ENCODE measurements at regions not wholly inside any gene's neighbourhood (a gene's known extent, or its start where the extent isn't known, plus 50 kb on each side); places are given as distances from the start of the nearest gene placed in this dataset.

- no peak for DNase-seq
- no peak overlapping the region for H3K4me3 Mint-ChIP-seq
- ChIA-PET POLR2A (no interaction called here), CTCF (no interaction called here)
- intact Hi-C loops (cut with micrococcal nuclease): no loop called here
- H3K4me1 Mint-ChIP-seq (ENCODE audit: low read depth): no peaks in the 10 kb centered on the region
- no peak overlapping the region for H3K27ac Mint-ChIP-seq
- H3K36me3 Mint-ChIP-seq (ENCODE audit: low read depth): no peaks in the 10 kb centered on the region
- no peak for TF ChIP-seq CTCF (IDR thresholded peaks at IDR 0.05)
- peaks cover 24% of the 10 kb centered on the region for H3K9me3 Mint-ChIP-seq
- ATAC-seq: no peak
- H3K27me3 Mint-ChIP-seq: no peaks in the 10 kb centered on the region
Observed at GRCh38 chr14:27008187-27008586, 410.4 kb upstream of the NOVA1 start.

GRCh38 chr14:27012641-27013040 lies 414.8 kb upstream of the NOVA1 start:
- Mint-ChIP-seq H3K9me3 (peaks cover 20% of the 10 kb centered on the region), H3K4me3 (no peak overlapping the region), H3K27ac (no peak overlapping the region), H3K27me3 (no peaks in the 10 kb centered on the region), H3K36me3 (ENCODE audit: low read depth) (no peaks in the 10 kb centered on the region), H3K4me1 (ENCODE audit: low read depth) (no peaks in the 10 kb centered on the region)
- intact Hi-C loops (cut with micrococcal nuclease): no loop called here
- no peak for TF ChIP-seq CTCF (IDR thresholded peaks at IDR 0.05)
- DNase-seq: no peak
- POLR2A ChIA-PET: no interaction called here
- CTCF ChIA-PET: no interaction called here
- no peak for ATAC-seq

DNA sequence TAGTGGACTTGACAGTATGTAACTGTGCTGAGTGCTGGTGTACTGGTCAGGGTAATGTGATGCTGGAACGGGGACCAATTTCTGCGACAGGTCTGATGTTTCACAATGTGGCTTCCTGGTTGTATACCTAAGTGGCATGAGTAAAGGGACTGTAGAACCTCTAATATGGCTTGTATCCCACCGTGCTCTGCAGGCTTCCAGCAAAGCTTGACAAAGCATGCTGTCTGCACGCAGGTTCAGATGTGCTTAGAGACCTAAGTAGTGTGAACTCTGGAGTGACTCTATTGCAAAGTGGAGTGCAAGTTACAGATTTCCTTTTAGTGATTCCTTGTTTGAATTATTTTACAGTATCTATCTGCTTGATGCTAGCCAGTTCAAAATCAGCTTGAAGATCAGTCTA lies 415.8 kb upstream of the NOVA1 start:
- no peak for TF ChIP-seq CTCF (IDR thresholded peaks at IDR 0.05)
- H3K27ac Mint-ChIP-seq: no peak overlapping the region
- POLR2A ChIA-PET: no interaction called here
- ATAC-seq: no peak
- intact Hi-C loops (cut with micrococcal nuclease): no loop called here
- H3K27me3 Mint-ChIP-seq: no peaks in the 10 kb centered on the region
- no peak for DNase-seq
- no peak overlapping the region for H3K4me3 Mint-ChIP-seq
- CTCF ChIA-PET: no interaction called here
- H3K36me3 Mint-ChIP-seq (ENCODE audit: low read depth): no peaks in the 10 kb centered on the region
- H3K4me1 Mint-ChIP-seq (ENCODE audit: low read depth): no peaks in the 10 kb centered on the region
- peaks cover 17% of the 10 kb centered on the region for H3K9me3 Mint-ChIP-seq

DNA sequence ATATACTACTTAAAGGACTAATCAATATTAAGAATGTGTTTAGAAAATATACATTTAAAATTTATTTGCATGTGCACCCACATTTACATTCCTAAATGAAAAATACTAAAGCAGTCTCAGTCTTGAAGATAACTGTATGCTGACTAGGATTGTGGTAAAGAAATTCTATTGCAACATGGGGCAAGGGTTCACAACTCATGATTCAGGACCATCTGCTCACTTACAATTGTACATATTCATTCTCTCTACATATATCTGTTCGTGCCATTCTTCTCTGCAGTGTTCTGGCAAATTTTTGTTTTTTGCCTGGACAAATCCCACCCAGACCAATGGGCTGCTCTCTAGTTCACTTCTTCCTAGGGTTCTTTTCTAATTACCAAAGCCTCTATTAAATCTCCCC lies 417.2 kb upstream of the NOVA1 start:
- TF ChIP-seq CTCF (IDR thresholded peaks at IDR 0.05): no peak
- Mint-ChIP-seq H3K27ac (no peak overlapping the region), H3K4me1 (ENCODE audit: low read depth) (no peaks in the 10 kb centered on the region), H3K4me3 (no peak overlapping the region), H3K27me3 (no peaks in the 10 kb centered on the region), H3K9me3 (peaks cover 11% of the 10 kb centered on the region), H3K36me3 (ENCODE audit: low read depth) (no peaks in the 10 kb centered on the region)
- DNase-seq (no peak), ATAC-seq (no peak)
- intact Hi-C loops (cut with micrococcal nuclease): no loop called here
- ChIA-PET CTCF (no interaction called here), POLR2A (no interaction called here)

DNA sequence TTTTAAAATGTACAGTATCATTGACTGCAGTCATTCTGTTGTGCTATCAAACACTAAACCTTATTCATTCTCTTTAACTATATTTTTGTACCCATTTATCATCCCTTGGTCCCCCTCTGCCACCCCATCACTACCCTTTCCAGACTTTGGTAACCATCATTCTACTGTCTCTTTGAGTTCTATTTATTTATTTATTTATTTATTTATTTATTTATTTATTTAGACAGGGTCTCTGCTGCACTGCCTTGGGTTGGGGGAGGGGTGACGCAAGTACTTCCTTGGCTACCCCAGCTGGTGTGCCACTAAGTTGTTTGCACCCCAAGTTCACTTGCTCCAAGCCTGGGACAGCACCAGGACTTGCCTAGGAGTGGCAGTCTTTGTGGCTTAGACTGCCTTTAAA lies 427.8 kb upstream of the NOVA1 start:
- no peak for DNase-seq
- no peak overlapping the region for H3K4me3 Mint-ChIP-seq
- TF ChIP-seq CTCF (IDR thresholded peaks at IDR 0.05): no peak
- POLR2A ChIA-PET: no interaction called here
- no peaks in the 10 kb centered on the region for H3K36me3 Mint-ChIP-seq (ENCODE audit: low read depth)
- no peak for ATAC-seq
- H3K9me3 Mint-ChIP-seq: peaks cover 7% of the 10 kb centered on the region
- no peaks in the 10 kb centered on the region for H3K4me1 Mint-ChIP-seq (ENCODE audit: low read depth)
- H3K27ac Mint-ChIP-seq: no peak overlapping the region
- CTCF ChIA-PET: no interaction called here
- intact Hi-C loops (cut with micrococcal nuclease): no loop called here
- no peaks in the 10 kb centered on the region for H3K27me3 Mint-ChIP-seq

Measured in activated CD8-positive, alpha-beta T cell treated with anti-CD3 and anti-CD28 coated beads for 36 hours (primary cell).